SW480 (cell line): ENCODE measurements at regions not wholly inside any gene's neighbourhood (a gene's known extent, or its start where the extent isn't known, plus 50 kb on each side); places are given as distances from the start of the nearest gene placed in this dataset.
"Not testable (repeated sequence)": the region's sequence is repeated elsewhere in the genome, so short reads cannot be mapped to it uniquely, and the experiment has no call there.

ENCODE experiments used
- DNase-seq: peaks from one replicate; pipeline ENCODE4 v3.0.0-alpha.2; 2016; ENCODE audit warnings: low spot score

DNA sequence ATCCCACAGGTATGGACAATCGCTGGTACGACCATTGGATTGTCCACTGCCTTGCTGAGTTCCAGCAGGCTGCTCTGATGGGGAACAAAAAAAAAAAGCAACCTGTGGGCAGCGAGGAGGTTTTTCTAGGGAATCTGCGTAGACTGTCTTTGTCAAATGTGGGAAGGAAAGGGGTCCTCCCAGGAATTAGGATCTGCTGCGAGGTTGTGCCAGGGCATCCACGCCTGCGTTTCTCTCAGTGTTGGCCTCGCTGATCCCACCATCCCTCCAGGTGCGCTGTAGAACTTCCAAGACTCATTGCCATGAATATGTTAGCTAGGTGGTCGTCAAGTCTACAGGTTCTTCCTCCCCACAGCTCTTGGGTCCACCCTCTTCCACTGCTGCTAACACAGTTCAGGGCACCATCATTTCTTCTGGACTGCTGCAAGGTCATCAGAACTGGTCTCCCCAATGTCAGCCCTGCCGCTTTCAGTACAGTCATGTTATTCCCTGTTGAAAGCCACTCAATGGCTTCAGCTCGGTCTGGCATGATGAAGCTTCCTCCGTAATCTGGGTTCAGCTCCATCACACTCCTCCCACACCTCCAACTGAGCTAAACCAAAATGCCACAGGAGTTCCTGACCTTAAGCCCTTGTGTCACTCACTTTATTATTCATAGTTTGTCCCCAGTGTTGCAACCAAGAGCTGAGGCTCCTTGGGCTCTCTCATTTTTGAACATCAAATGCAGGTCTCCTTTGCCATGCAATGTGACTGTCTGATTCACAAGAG, 79.5 kb upstream of the DMRT1 start:
- no peak for DNase-seq

DNA sequence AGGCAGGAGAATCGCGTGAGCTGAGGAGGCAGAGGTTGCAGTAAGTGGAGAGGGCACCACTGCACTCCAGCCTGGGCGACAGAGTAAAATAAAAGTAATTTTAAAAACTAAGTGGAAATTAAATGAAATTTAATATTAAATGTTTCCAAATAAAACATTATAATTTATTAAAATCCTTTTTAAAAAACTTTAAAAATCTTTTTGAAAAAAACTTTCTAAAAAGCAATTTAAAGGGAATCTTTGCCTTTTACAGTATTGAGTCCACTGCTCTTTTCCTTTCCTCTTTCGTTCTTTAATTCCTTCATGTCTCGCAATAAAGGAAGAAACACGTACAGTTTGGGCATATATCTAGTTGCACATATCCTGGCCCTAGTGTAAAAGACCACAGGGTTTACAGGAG, 77.8 kb upstream of the DMRT1 start:
- DNase-seq = no peak

DNA sequence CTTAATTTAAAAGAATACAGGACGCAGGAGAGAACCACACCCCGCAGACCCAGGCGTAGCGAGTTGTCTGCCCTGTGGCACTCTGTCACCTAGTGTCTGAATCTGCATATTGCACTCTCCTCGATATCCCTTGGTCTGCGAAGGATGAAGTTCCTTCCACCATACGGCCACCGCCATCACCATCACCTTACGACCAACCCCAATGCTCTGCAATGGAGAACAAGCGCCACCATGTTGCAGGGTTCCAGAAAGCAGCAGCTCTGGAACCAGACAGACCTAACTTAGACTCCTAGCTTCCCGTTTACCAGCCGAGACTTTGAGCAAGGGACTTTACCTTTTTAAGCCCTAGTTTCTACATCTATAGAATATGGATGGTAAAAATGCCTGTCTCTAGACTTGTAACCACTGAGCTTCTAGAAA, 77.4 kb upstream of the DMRT1 start:
- DNase-seq = peak; percentile 73

DNA sequence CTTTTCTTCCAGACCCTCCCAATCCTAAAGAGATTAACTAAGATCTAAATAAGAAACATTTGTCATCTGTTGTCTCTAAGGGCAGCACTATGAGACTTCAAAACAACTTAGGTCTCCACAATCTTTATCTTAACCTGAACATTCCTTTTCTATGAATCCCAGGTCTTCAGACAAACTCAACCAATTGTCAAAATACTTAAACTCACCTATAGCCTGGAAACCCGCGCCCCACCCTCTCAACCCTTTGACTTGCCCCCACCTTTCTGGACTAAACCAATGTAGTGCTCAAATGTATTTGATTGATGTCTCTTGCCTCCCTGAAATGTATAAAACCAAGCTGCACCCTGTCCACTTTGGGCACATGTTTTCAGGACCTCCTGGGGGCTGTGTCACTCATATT, 76.5 kb upstream of the DMRT1 start:
- DNase-seq = no peak

DNA sequence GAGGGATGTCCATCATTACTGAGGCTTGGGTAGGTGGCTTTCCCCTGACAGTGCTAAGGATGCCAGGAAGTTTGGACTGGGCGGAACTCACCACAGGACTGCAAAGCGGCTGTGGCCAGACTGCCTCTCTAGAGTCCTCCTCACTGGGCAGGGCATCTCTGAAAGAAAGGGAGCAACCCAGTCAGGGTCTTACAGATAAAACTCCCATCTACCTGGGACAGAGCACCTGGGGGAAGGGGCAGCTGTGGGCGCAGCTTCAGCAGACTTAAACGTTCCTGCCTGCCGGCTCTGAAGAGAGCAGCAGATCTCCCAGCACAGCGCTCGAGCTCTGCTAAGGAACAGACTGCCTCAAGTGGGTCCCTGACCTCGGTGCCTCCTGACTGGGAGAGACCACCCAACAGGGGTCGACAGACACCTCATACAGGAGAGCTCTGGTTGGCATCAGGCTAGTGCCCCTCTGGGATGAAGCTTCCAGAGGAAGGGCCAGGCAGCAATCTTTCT, 74.4 kb upstream of the DMRT1 start:
- DNase-seq = not testable (repeated sequence)

DNA sequence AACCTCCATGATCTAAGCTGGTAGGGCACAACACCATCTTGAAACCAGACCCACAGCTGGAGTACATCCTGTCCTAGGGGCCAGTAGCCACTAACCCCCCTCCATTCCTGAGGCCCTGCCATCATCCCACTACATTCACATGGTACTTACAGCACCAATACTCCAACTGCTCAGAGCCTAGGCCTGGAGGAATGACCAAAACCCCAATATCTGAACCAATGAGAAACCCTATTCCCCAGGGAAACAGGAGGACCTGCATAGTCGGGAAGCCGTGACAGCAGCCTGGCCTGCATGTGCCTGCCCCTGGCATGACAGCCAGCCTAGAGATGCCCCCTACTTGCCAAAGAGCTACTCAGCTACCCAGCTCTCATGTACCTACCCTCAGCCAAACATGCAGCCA, 65.4 kb upstream of the DMRT1 start:
- no peak for DNase-seq

DNA sequence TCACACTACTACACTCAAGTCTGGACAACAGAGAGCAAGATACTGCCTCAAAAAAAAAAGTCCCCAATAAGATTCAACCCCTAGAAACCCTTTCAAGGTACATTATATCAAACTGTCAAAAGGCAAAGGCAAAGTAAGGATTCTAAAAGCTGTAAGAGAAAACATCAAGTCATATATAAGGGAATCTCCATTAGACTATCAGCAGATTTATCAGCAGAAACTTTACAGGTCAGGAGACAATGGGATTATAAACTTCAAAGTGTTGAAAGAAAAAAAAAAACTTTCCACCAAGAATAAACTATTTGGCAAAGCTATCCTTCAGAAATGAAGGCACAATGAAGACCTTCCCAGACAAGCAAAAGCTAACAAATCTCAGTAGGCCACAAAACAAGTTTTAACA, 63.5 kb upstream of the DMRT1 start:
- no peak for DNase-seq

DNA sequence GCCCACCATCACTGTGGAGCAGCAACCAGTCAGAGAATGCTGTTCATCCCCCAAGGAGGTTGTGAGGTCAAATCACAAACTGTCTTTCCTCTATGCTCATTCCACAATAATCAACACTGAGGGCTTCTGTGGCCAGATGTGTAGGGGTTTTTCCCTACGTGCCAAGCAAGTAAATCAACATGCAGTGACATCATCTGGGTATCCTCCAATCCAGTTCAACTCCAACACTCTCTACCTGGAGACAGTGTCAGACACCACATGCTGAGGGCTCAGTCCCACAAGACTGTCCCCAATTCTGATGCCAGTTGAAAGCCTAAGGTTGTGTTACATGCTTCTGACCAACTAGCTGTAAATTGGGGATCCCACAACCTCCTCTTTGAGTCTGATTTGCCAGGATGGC, 57.3 kb upstream of the DMRT1 start:
- no peak for DNase-seq

DNA sequence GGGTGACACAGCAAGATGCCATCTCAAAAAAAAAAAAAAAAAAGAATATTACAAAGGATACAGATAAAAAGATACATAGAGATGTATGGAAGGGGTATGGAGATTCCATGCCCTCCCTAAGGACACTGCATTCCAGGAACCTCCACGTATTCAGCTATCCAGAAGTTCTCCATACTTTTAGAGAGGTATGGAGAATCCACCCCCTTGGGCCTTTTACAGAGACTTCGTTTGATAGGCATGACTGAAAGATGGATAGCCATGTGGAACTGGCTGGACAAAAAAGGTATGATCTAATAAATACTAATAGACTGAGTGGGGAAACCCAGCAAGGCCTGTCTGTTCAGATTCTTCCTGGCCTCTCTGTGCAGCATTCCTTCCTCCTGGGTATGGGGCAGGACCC, 56.6 kb upstream of the DMRT1 start:
- no peak for DNase-seq

DNA sequence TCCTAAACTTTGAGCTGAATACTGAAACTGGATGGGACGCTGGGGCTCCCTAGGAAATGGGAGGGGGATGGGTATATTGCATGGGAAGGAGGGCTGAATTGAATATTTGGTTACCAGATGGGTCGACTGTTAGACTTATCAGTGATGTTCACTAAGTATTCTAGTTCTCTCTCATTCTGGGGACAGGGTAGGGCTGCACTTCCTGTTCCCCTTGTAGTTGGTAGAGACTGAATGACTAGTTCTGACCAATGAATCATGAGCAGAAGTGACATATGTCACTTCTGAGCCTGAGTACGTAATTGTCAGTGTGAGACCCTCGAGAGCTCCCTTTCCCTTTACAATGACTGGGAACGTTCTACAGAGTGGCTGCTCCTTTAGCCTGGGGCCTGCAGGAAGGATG, 55.5 kb upstream of the DMRT1 start:
- no peak for DNase-seq

DNA sequence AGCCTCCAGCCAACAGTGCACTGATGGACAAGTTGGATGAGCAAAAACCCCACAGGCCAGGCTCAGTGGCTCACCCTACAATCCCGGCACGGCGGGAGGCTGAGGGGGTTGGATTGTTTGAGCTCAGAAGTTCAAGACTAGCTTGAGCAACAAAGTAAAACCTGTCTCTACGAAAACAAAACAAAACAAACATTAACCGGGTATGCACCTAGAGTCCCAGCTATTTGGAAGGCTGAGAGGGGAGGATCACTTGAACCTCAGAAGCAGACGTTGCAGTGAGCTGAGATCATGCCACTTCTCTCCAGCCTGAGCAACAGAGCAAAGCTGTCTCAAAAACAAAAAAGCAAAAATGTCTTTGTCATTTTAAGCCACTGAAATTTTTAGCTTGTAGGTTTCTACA, 55.1 kb upstream of the DMRT1 start:
- DNase-seq = no peak

DNA sequence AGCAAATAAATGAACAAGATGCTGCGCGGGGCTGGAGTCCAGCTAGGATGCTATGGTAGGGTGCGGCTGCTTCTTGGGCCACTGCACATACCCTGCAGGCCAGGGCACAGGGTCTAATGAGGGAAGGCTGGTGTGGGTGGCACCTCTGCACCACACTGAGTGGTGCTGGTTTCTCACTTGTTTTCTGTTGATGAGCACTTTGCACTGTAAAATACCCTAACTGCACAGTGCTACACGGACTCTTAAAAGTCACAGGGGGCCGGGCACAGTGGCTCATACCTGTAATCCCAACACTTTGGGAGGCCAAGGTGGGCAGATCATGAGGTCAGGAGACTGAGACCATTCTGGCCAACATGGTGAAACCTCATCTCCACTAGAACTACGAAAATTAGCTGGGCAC, 52.7 kb upstream of the DMRT1 start:
- DNase-seq = no peak
